ENCODE measurements at regions not wholly inside any gene's neighbourhood (a gene's known extent, or its start where the extent isn't known, plus 50 kb on each side); places are given as distances from the start of the nearest gene placed in this dataset.

DNA sequence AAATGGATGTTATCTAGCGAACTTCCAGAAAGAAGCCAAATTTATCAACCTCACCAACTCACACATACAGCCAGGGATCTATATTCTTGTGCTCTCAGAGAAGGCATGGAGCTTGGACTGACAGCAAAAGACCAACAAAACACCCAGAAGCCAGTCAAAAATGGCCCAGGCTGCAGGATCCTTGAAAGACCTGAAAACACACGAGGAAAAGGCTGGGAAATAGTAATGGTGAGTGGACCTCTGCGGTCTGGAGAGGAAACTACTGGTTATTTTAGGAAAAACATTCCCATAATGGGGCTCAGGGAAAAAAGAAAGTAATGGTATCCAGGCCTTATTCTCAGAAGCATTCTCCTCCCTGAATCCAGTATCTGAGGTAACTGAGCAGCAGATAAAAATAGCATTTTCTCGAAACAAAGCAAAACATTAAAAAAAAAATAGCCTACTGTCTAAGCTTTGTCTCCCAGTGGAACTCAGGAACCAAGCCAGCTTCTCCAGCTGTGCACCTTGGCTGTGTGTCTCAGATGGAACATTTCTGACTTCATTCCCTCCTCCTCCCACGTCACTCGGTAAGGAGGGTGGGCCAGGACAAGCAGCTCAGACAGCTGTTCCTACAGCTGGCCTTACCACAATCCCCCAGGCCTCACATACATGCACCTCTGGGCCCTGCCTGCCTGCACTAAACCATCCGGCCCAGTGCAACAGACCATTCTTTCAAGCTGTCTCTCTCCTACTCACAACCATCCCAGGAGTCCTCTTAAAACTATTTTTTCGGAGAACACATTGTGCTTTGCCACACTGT lies 249.9 kb downstream of the DAD1 start:
- CTCF ChIA-PET: interaction anchor here (0.7 kb wide), 1 partner anchor 30 kb away, joined by 3 read pairs; no protein-coding TSS in a partner anchor
- no peak for TF ChIP-seq BHLHE40 (IDR thresholded peaks at IDR 0.05; ENCODE audit: borderline replicate concordance)
- no peak for TF ChIP-seq LEF1 (IDR thresholded peaks at IDR 0.05; ENCODE audit: borderline replicate concordance)
- TF ChIP-seq NFRKB (IDR thresholded peaks at IDR 0.05): no peak
- no peak for TF ChIP-seq FOXA1 (IDR thresholded peaks at IDR 0.05)
- TF ChIP-seq ARNT (IDR thresholded peaks at IDR 0.05): no peak
- no peak for TF ChIP-seq FOXK2 (IDR thresholded peaks at IDR 0.05)
- TF ChIP-seq ZNF384 (IDR thresholded peaks at IDR 0.05): no peak
- TF ChIP-seq L3MBTL2 (conservative IDR thresholded peaks at IDR 0.05): no peak
- no peak for TF ChIP-seq TARDBP (IDR thresholded peaks at IDR 0.05)
- no peak for TF ChIP-seq SUZ12 (IDR thresholded peaks at IDR 0.05)
- no peak for TF ChIP-seq HDGF (IDR thresholded peaks at IDR 0.05; ENCODE audit: borderline replicate concordance)
- TF ChIP-seq, protein P1, sequence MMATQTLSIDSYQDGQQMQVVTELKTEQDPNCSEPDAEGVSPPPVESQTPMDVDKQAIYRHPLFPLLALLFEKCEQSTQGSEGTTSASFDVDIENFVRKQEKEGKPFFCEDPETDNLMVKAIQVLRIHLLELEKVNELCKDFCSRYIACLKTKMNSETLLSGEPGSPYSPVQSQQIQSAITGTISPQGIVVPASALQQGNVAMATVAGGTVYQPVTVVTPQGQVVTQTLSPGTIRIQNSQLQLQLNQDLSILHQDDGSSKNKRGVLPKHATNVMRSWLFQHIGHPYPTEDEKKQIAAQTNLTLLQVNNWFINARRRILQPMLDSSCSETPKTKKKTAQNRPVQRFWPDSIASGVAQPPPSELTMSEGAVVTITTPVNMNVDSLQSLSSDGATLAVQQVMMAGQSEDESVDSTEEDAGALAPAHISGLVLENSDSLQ (IDR thresholded peaks at IDR 0.05): no peak
- no peak for TF ChIP-seq SP1 (IDR thresholded peaks at IDR 0.05)
- no peak for TF ChIP-seq FOXM1 (IDR thresholded peaks at IDR 0.05; ENCODE audit: borderline replicate concordance)
- TF ChIP-seq CTBP1 (IDR thresholded peaks at IDR 0.05; ENCODE audit: borderline replicate concordance): no peak
- TF ChIP-seq ELF4 (IDR thresholded peaks at IDR 0.05): no peak
- no peak for DNase-seq (ENCODE audit: extremely low spot score)
- POLR2A ChIA-PET: no interaction called here

DNA sequence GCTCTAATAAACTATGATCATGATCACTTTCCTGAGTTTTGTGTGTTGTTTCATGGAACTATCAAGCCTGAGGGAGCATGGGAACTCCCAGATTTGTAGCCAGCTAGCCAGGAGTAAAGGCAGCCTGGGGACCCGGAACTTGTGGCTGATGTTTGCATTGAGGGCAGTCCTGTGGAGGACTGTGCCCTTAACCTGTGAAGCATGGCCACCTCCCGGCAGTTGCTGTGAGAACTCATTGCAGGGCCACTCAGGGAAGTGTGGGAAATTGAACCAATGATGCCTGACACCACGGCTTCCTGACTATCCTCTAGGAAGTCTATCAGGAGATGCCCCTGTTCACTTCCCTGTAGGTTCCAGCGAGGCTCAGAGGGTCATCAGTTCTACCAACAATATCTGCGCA lies 250.6 kb downstream of the DAD1 start:
- ChIA-PET POLR2A (no interaction called here), CTCF (no interaction called here)
- no peak for DNase-seq (ENCODE audit: extremely low spot score)
- TF ChIP-seq LEF1 (IDR thresholded peaks at IDR 0.05; ENCODE audit: borderline replicate concordance): no peak
- no peak for TF ChIP-seq BHLHE40 (IDR thresholded peaks at IDR 0.05; ENCODE audit: borderline replicate concordance)
- TF ChIP-seq SP1 (IDR thresholded peaks at IDR 0.05): no peak
- no peak for TF ChIP-seq L3MBTL2 (conservative IDR thresholded peaks at IDR 0.05)
- TF ChIP-seq TARDBP (IDR thresholded peaks at IDR 0.05): no peak
- TF ChIP-seq ARNT (IDR thresholded peaks at IDR 0.05): no peak

- no peak for DNase-seq (ENCODE audit: extremely low spot score)
- ChIA-PET CTCF (no interaction called here), POLR2A (no interaction called here)
- no peak for TF ChIP-seq ZNF384 (IDR thresholded peaks at IDR 0.05)
- TF ChIP-seq L3MBTL2 (conservative IDR thresholded peaks at IDR 0.05): no peak
- no peak for TF ChIP-seq BHLHE40 (IDR thresholded peaks at IDR 0.05; ENCODE audit: borderline replicate concordance)
- no peak for TF ChIP-seq TARDBP (IDR thresholded peaks at IDR 0.05)
- TF ChIP-seq FOXA1 (IDR thresholded peaks at IDR 0.05): no peak
- TF ChIP-seq FOXK2 (IDR thresholded peaks at IDR 0.05): no peak
- no peak for TF ChIP-seq FOXM1 (IDR thresholded peaks at IDR 0.05; ENCODE audit: borderline replicate concordance)
Observed at GRCh38 chr14:22337938-22338337, 251.1 kb downstream of the DAD1 start.

- CTCF ChIA-PET: no interaction called here
- no peak for DNase-seq (ENCODE audit: extremely low spot score)
- POLR2A ChIA-PET: no interaction called here
- no peak for TF ChIP-seq BHLHE40 (IDR thresholded peaks at IDR 0.05; ENCODE audit: borderline replicate concordance)
Observed at GRCh38 chr14:22337521-22337920, 251.5 kb downstream of the DAD1 start.

DNA sequence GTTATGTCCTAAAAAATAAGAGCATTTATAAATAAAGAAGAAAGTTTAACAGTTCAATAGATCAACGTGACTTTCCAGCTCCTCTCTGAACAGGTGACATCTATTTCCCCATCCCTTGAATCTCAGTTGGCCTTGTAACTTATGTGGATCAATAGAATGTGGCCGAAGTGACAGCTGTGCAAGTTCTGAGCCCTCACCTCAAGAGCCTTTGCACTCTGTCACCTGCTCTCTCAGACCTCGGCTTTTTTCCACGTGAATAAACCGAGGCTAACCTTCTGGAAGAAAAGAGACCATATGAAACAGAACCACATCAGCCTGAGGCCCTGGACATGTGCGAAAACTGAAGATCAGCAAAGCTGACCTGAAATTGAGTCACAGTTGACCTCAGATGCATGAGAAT lies 253.0 kb downstream of the DAD1 start:
- no peak for TF ChIP-seq ELF4 (IDR thresholded peaks at IDR 0.05)
- no peak for TF ChIP-seq SUZ12 (IDR thresholded peaks at IDR 0.05)
- no peak for TF ChIP-seq HDGF (IDR thresholded peaks at IDR 0.05; ENCODE audit: borderline replicate concordance)
- no peak for TF ChIP-seq NFRKB (IDR thresholded peaks at IDR 0.05)
- no peak for TF ChIP-seq FOXK2 (IDR thresholded peaks at IDR 0.05)
- TF ChIP-seq, protein P1 (IDR thresholded peaks at IDR 0.05): no peak
- no peak for TF ChIP-seq ARNT (IDR thresholded peaks at IDR 0.05)
- no peak for TF ChIP-seq BHLHE40 (IDR thresholded peaks at IDR 0.05; ENCODE audit: borderline replicate concordance)
- TF ChIP-seq SP1 (IDR thresholded peaks at IDR 0.05): no peak
- TF ChIP-seq L3MBTL2 (conservative IDR thresholded peaks at IDR 0.05): no peak
- POLR2A ChIA-PET: no interaction called here
- no peak for DNase-seq (ENCODE audit: extremely low spot score)
- CTCF ChIA-PET: interaction anchor here (0.8 kb wide), 1 partner anchor 39 kb away, joined by 3 read pairs; no protein-coding TSS in a partner anchor

GRCh38 chr14:22334627-22335026 lies 254.4 kb downstream of the DAD1 start:
- POLR2A ChIA-PET: no interaction called here
- no peak for TF ChIP-seq ELF4 (IDR thresholded peaks at IDR 0.05)
- no peak for TF ChIP-seq TARDBP (IDR thresholded peaks at IDR 0.05)
- TF ChIP-seq BHLHE40 (IDR thresholded peaks at IDR 0.05; ENCODE audit: borderline replicate concordance): no peak
- TF ChIP-seq FOXM1 (IDR thresholded peaks at IDR 0.05; ENCODE audit: borderline replicate concordance): no peak
- no peak for TF ChIP-seq HDGF (IDR thresholded peaks at IDR 0.05; ENCODE audit: borderline replicate concordance)
- no peak for TF ChIP-seq FOXA1 (IDR thresholded peaks at IDR 0.05)
- no peak for TF ChIP-seq CTBP1 (IDR thresholded peaks at IDR 0.05; ENCODE audit: borderline replicate concordance)
- TF ChIP-seq FOXK2 (IDR thresholded peaks at IDR 0.05): no peak
- TF ChIP-seq, protein P1 (IDR thresholded peaks at IDR 0.05): no peak
- TF ChIP-seq LEF1 (IDR thresholded peaks at IDR 0.05; ENCODE audit: borderline replicate concordance): no peak
- CTCF ChIA-PET: interaction anchor here (1.1 to 1.6 kb wide), 2 partner anchors 40 to 222 kb away, joined by 3 to 7 read pairs; no protein-coding TSS in a partner anchor
- DNase-seq (ENCODE audit: extremely low spot score): no peak

Data from HEK293T (cell line).